A549 (cell line): ENCODE measurements at regions not wholly inside any gene's neighbourhood (a gene's known extent, or its start where the extent isn't known, plus 50 kb on each side); places are given as distances from the start of the nearest gene placed in this dataset.

Source experiments
- ATAC-seq, 2 experiments: fragments of 200-7000 bp in 1 of 2; fragments of >200 bp in 1 of 2; cut with Nextera tagmentation in 1 of 2; cut with Tn5 transposase in 1 of 2; 3 replicates each; pipeline versions ENCODE4 v1.8.0 to v1.9.1; 2018 to 2020; ENCODE audit warnings: mild to moderate bottlenecking in 1 of 2, moderate library complexity in 1 of 2
- CTCF ChIA-PET: fragments of 300-600 bp; sonication (Branson Sonifier 250); formaldehyde crosslinking; extraction: SDS; loops from one replicate; lab custom pipeline; 2021; ENCODE audit warnings: antibody characterized with exemption, inconsistent platforms; lab: Yijun Ruan, JAX
- POLR2A ChIA-PET: fragments of 350-600 bp; formaldehyde crosslinking; extraction: SDS; loops from one replicate; lab custom pipeline; 2021; ENCODE audit warnings: antibody characterized with exemption, inconsistent platforms; lab: Yijun Ruan, JAX
- DNase-seq, 2 experiments: peaks; one replicate each; pipeline versions ENCODE4 v3.0.0 to v3.0.0-alpha.2; 2011 to 2016; ENCODE audit warnings: low read depth in 1 of 2, low spot score in 1 of 2
- FAIRE-seq: peaks from 2 replicates; lab custom pipeline; 2011; peaks lifted over from hg19 to GRCh38; lab: Jason Lieb, UNC
- H3K27ac ChIP-seq, 2 experiments: fragments of >200 bp; sonication (Bioruptor Twin); formaldehyde crosslinking; 3 replicates each; pipeline ENCODE4 v1.5.1; 2016 to 2017
- H3K4me1 ChIP-seq: fragments of >200 bp; sonication (Bioruptor Twin); formaldehyde crosslinking; 3 replicates; pipeline ENCODE4 v1.6.1; 2016
- H3K4me2 ChIP-seq: fragments of >200 bp; sonication (Bioruptor Twin); formaldehyde crosslinking; 3 replicates; pipeline ENCODE4 v1.6.1; 2016
- H3K4me3 ChIP-seq: fragments of >200 bp; sonication (Bioruptor Twin); formaldehyde crosslinking; 3 replicates; pipeline ENCODE4 v1.5.1; 2016
- H3K9me3 ChIP-seq: fragments of >200 bp; sonication (Bioruptor Twin); formaldehyde crosslinking; 3 replicates; pipeline ENCODE4 v1.6.1; 2016
- BHLHE40 ChIP-seq: IDR thresholded peaks from 2 replicates; pipeline ENCODE4 v1.6.1; 2012; ENCODE audit warnings: low read depth, low read length, inconsistent platforms
- CBX8 ChIP-seq: fragments of 200-600 bp; sonication (generic); IDR thresholded peaks from 2 replicates; pipeline ENCODE4 v1.6.1; 2016
- CEBPB ChIP-seq, 2 experiments: fragments of >200 bp in 1 of 2; sonication (Bioruptor Twin) in 1 of 2; formaldehyde crosslinking in 1 of 2; IDR thresholded peaks; 2 replicates each; pipeline ENCODE4 v1.6.1; 2012 to 2016
- CHD4 ChIP-seq: fragments of 200-600 bp; sonication (generic); IDR thresholded peaks from 2 replicates; pipeline ENCODE4 v1.6.1; 2016; ENCODE audit warnings: antibody characterized with exemption, mild to moderate bottlenecking, borderline replicate concordance
- EHF ChIP-seq: fragments of 250-450 bp; sonication (Bioruptor Pico); IDR thresholded peaks from 2 replicates; pipeline ENCODE4 v1.5.0; 2020; ENCODE audit warnings: mild to moderate bottlenecking
- EHMT2 ChIP-seq: fragments of 200-600 bp; sonication (generic); IDR thresholded peaks from 2 replicates; pipeline ENCODE4 v1.6.1; 2016; ENCODE audit warnings: antibody characterized with exemption, low read depth, mild to moderate bottlenecking, moderate library complexity
- EP300 ChIP-seq, 2 experiments: fragments of >200 bp; sonication (Bioruptor Twin); formaldehyde crosslinking; IDR thresholded peaks; 2 replicates in 1 of 2; 3 replicates in 1 of 2; pipeline ENCODE4 v1.6.1; 2016 to 2017
- FOSL2 ChIP-seq, 2 experiments: fragments of 450-650 bp in 1 of 2; fragments of >200 bp in 1 of 2; sonication (Bioruptor Twin) in 1 of 2; formaldehyde crosslinking; IDR thresholded peaks; 2 replicates each; pipeline versions ENCODE4 v1.5.0 to v1.6.1; 2016 to 2020; ENCODE audit warnings: mild to moderate bottlenecking in 1 of 2, moderate library complexity in 1 of 2
- FOXS1 ChIP-seq: fragments of 250-450 bp; sonication (Bioruptor Pico); IDR thresholded peaks from 2 replicates; pipeline ENCODE4 v1.5.0; 2020; ENCODE audit warnings: mild to moderate bottlenecking, moderate library complexity
- HDAC2 ChIP-seq: fragments of 200-600 bp; sonication (generic); IDR thresholded peaks from 2 replicates; pipeline ENCODE4 v1.6.1; 2016
- HOXB5 ChIP-seq: fragments of 250-450 bp; sonication (Bioruptor Pico); IDR thresholded peaks from 2 replicates; pipeline ENCODE4 v1.5.0; 2020; ENCODE audit warnings: mild to moderate bottlenecking, moderate library complexity
- JUN ChIP-seq, 2 experiments: fragments of >200 bp; sonication (Bioruptor Twin); formaldehyde crosslinking; IDR thresholded peaks; 2 replicates in 1 of 2; 3 replicates in 1 of 2; pipeline ENCODE4 v1.6.1; 2016 to 2017
- NFE2L2 ChIP-seq: fragments of 150-350 bp; conservative IDR thresholded peaks from 2 replicates; pipeline ENCODE4 v1.6.1; 2014; ENCODE audit warnings: low read length
- POLR2AphosphoS2 ChIP-seq: conservative IDR thresholded peaks from 2 replicates; pipeline ENCODE4 v1.6.1; 2012; ENCODE audit warnings: low read length, improper control_type of control experiment, inconsistent platforms
- RCOR1 ChIP-seq: fragments of 150-350 bp; IDR thresholded peaks from 2 replicates; pipeline ENCODE4 v1.6.1; 2014; ENCODE audit warnings: antibody characterized with exemption, low read length, low read depth
- RFX5 ChIP-seq: fragments of 450-650 bp; IDR thresholded peaks from 2 replicates; pipeline ENCODE4 v1.7.1; 2014; ENCODE audit warnings: antibody characterized with exemption, mild to moderate bottlenecking, moderate library complexity
- SREBF2 ChIP-seq: fragments of 450-650 bp; IDR thresholded peaks from 2 replicates; pipeline ENCODE4 v1.6.1; 2014; ENCODE audit warnings: mild to moderate bottlenecking, moderate library complexity
- TFCP2L1 ChIP-seq: fragments of 250-450 bp; sonication (Bioruptor Pico); IDR thresholded peaks from 2 replicates; pipeline ENCODE4 v1.5.0; 2021; ENCODE audit warnings: mild to moderate bottlenecking
- TP53 ChIP-seq: fragments of 250-450 bp; sonication (Bioruptor Pico); IDR thresholded peaks from 2 replicates; pipeline ENCODE4 v1.5.0; 2021; ENCODE audit warnings: mild to moderate bottlenecking, moderate library complexity
- ZFP36 ChIP-seq: fragments of 450-650 bp; IDR thresholded peaks from 2 replicates; pipeline ENCODE4 v1.6.1; 2014; ENCODE audit warnings: borderline replicate concordance; ENCODE audit not compliant: partially characterized antibody
- ZNF302 ChIP-seq: fragments of 250-450 bp; sonication (Bioruptor Pico); IDR thresholded peaks from 2 replicates; pipeline ENCODE4 v1.9.0; 2021; ENCODE audit warnings: inconsistent platforms, mild to moderate bottlenecking, moderate library complexity
- WGBS: methylation state at CpG from one replicate; pipeline ENCODE4 v1.1.6; 2017; ENCODE audit errors: missing lambda C conversion rate; 5-methylcytosine and 5-hydroxymethylcytosine counted together
- TF ChIP-seq, protein P1 (sequence below): fragments of 250-450 bp; sonication (Bioruptor Pico); IDR thresholded peaks from 2 replicates; pipeline ENCODE4 v1.5.0; 2020; ENCODE audit warnings: low read depth, mild to moderate bottlenecking, moderate library complexity
- TF ChIP-seq, protein P2 (sequence below): fragments of >200 bp; sonication (Bioruptor Twin); formaldehyde crosslinking; IDR thresholded peaks from 3 replicates; pipeline ENCODE4 v1.5.1; 2016
- TF ChIP-seq, protein P3 (sequence below): IDR thresholded peaks from 2 replicates; pipeline ENCODE4 v1.6.1; 2012
- TF ChIP-seq, protein P4 (sequence below): fragments of 200-600 bp; sonication (generic); IDR thresholded peaks from 2 replicates; pipeline ENCODE4 v1.6.1; 2016; ENCODE audit warnings: antibody characterized with exemption, mild to moderate bottlenecking, moderate library complexity
- TF ChIP-seq, protein P5 (sequence below): fragments of 450-650 bp; IDR thresholded peaks from 2 replicates; pipeline ENCODE4 v1.6.1; 2014; ENCODE audit warnings: antibody characterized with exemption

DNA sequence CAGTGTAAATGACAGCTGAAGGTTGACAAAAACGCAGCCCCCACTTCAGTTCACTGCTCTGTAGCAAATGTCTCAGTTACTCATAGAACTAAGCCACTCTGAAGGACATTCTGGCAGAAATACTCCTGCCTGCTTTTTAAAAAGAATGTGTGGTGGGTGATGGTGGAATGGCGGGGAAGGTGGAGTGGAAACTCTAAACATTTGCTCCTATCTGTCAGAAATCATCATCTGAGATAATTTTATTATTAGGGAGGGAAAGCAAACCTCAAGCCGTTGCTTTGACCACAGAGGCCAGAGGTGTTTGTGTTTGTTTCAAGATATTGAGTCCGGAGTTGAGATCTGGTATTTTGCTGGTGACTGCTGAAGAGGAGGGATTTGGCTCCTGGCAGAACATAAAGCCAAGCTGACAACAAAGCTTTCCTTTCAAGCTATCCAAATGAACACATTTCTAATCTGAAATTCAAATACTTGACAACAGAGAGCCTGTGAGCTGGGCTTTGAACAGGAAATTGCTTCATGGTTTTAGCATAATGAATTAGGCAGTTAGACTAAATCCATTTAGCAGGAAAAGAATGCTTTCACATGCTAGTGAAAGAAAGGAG is 362.7 kb downstream of the CSNK1G3 start (continued):
- no peak for TF ChIP-seq ZFP36

DNA sequence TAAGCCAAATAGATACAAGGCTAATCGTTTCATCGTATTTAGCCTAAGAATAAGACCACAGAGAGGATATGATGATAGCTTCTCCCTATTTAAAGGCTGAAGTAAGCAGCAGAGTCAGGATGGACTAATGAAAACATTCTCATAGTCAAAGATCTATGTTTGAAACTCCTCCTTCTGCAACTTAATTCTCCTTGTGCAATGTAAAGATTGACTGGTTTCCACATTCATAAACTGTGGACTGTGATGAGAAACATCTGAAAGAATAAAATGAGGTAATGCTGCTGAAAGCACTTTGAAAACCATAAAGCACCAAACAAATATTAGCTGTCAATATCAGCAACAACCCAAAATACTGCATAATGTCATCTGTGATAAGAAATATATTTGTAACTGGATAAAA is 361.9 kb downstream of the CSNK1G3 start:
- Histone ChIP-seq H3K27ac (no peak overlapping the region), H3K4me1 (no peaks in the 10 kb centered on the region), H3K9me3 (no peaks in the 10 kb centered on the region), H3K4me2 (no peak overlapping the region), H3K4me3 (no peak overlapping the region)
- 58% methylated on average over 2 of the region's 2 CpGs for WGBS
- FAIRE-seq (peak; percentile 67), DNase-seq (no peak), ATAC-seq (no peak)
- CTCF ChIA-PET, result no interaction called here
- POLR2A ChIA-PET, result no interaction called here
- TF ChIP-seq ZNF302 (no peak), EHMT2 (no peak), NFE2L2 (no peak), HOXB5 (no peak), FOXS1 (CRISPR knock-in tag) (no peak), RCOR1 (no peak), TP53 (CRISPR knock-in tag) (no peak), SREBF2 (no peak), BHLHE40 (no peak), FOSL2 (IDR thresholded peaks at IDR 0.05) (no peak), FOSL2 (CRISPR knock-in tag; IDR thresholded peaks at IDR 0.05) (no peak), CEBPB (IDR thresholded peaks at IDR 0.05) (no peak), TFCP2L1 (CRISPR knock-in tag) (no peak)
- TF ChIP-seq, protein P1, sequence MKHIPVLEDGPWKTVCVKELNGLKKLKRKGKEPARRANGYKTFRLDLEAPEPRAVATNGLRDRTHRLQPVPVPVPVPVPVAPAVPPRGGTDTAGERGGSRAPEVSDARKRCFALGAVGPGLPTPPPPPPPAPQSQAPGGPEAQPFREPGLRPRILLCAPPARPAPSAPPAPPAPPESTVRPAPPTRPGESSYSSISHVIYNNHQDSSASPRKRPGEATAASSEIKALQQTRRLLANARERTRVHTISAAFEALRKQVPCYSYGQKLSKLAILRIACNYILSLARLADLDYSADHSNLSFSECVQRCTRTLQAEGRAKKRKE (CRISPR knock-in tag), result no peak
- TF ChIP-seq, protein P2, sequence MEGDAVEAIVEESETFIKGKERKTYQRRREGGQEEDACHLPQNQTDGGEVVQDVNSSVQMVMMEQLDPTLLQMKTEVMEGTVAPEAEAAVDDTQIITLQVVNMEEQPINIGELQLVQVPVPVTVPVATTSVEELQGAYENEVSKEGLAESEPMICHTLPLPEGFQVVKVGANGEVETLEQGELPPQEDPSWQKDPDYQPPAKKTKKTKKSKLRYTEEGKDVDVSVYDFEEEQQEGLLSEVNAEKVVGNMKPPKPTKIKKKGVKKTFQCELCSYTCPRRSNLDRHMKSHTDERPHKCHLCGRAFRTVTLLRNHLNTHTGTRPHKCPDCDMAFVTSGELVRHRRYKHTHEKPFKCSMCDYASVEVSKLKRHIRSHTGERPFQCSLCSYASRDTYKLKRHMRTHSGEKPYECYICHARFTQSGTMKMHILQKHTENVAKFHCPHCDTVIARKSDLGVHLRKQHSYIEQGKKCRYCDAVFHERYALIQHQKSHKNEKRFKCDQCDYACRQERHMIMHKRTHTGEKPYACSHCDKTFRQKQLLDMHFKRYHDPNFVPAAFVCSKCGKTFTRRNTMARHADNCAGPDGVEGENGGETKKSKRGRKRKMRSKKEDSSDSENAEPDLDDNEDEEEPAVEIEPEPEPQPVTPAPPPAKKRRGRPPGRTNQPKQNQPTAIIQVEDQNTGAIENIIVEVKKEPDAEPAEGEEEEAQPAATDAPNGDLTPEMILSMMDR, result no peak
- TF ChIP-seq, protein P3, sequence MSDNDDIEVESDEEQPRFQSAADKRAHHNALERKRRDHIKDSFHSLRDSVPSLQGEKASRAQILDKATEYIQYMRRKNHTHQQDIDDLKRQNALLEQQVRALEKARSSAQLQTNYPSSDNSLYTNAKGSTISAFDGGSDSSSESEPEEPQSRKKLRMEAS, result no peak
- TF ChIP-seq, protein P4, sequence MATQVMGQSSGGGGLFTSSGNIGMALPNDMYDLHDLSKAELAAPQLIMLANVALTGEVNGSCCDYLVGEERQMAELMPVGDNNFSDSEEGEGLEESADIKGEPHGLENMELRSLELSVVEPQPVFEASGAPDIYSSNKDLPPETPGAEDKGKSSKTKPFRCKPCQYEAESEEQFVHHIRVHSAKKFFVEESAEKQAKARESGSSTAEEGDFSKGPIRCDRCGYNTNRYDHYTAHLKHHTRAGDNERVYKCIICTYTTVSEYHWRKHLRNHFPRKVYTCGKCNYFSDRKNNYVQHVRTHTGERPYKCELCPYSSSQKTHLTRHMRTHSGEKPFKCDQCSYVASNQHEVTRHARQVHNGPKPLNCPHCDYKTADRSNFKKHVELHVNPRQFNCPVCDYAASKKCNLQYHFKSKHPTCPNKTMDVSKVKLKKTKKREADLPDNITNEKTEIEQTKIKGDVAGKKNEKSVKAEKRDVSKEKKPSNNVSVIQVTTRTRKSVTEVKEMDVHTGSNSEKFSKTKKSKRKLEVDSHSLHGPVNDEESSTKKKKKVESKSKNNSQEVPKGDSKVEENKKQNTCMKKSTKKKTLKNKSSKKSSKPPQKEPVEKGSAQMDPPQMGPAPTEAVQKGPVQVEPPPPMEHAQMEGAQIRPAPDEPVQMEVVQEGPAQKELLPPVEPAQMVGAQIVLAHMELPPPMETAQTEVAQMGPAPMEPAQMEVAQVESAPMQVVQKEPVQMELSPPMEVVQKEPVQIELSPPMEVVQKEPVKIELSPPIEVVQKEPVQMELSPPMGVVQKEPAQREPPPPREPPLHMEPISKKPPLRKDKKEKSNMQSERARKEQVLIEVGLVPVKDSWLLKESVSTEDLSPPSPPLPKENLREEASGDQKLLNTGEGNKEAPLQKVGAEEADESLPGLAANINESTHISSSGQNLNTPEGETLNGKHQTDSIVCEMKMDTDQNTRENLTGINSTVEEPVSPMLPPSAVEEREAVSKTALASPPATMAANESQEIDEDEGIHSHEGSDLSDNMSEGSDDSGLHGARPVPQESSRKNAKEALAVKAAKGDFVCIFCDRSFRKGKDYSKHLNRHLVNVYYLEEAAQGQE, result no peak
- TF ChIP-seq, all 56 proteins: peak for 0

DNA sequence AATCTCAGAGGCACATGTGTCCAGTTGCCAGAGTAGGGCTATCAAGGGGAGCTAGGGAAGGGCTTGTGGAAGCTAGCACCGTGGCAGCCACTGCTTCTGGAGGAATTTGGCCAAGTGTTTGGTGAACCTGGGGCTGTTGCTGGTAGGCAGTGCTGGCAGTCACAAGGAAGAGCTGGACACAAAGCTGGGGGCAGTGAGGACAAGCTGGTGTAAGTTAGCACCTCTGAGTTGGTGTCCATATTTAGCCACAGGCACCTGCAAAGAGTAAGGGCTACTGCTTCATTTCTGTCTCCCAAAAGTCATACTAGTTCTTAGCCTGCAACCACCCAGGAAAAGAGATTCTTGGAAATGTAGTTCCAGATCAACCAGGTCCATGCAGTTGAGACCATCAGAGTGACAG is 359.4 kb downstream of the CSNK1G3 start:
- H3K4me1 ChIP-seq, result no peaks in the 10 kb centered on the region
- CTCF ChIA-PET, result no interaction called here
- H3K4me2 ChIP-seq, result no peak overlapping the region
- POLR2A ChIA-PET, result no interaction called here
- no peak for TF ChIP-seq CHD4
- no peak for TF ChIP-seq POLR2AphosphoS2
- no peak for TF ChIP-seq EHF
- no peak for TF ChIP-seq EP300 (IDR thresholded peaks at IDR 0.05)
- TF ChIP-seq RCOR1, result no peak
- no peak for TF ChIP-seq NFE2L2
- TF ChIP-seq ZNF302, result no peak
- no peak for TF ChIP-seq JUN (IDR thresholded peaks at IDR 0.05)
- no peak for TF ChIP-seq HDAC2
- TF ChIP-seq, protein P3, result no peak
- no peak for TF ChIP-seq RFX5
- TF ChIP-seq CBX8, result no peak
- TF ChIP-seq, protein P5, sequence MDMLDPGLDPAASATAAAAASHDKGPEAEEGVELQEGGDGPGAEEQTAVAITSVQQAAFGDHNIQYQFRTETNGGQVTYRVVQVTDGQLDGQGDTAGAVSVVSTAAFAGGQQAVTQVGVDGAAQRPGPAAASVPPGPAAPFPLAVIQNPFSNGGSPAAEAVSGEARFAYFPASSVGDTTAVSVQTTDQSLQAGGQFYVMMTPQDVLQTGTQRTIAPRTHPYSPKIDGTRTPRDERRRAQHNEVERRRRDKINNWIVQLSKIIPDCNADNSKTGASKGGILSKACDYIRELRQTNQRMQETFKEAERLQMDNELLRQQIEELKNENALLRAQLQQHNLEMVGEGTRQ, result no peak
- 10% methylated on average over 1 of the region's 1 CpG for WGBS
- no peak overlapping the region for H3K27ac ChIP-seq
- no peak for DNase-seq
- no peak overlapping the region for H3K4me3 ChIP-seq
- no peak for ATAC-seq
- no peaks in the 10 kb centered on the region for H3K9me3 ChIP-seq
- no peak for FAIRE-seq
